GM12878 (cell line): ENCODE measurements at regions not wholly inside any gene's neighbourhood (a gene's known extent, or its start where the extent isn't known, plus 50 kb on each side); places are given as distances from the start of the nearest gene placed in this dataset.

Experiments
- ATAC-seq: fragments of 200-7000 bp; cut with Tn5 transposase; 3 replicates; pipeline ENCODE4 v1.9.1; 2020; ENCODE audit warnings: mild to moderate bottlenecking, moderate library complexity
- BruUV-seq: library from RNA; stranded (reverse); fragments of 400-500 nt; replicated peaks from 2 replicates; lab custom pipeline; 2021; lab: Mats Ljungman, UMichigan
- CTCF ChIA-PET: fragments of 300-600 bp; sonication (Branson Sonifier 250); formaldehyde crosslinking; extraction: SDS; loops from one replicate; lab custom pipeline; 2021; ENCODE audit warnings: inconsistent platforms; lab: Yijun Ruan, JAX
- POLR2A ChIA-PET: fragments of 350-600 bp; formaldehyde crosslinking; extraction: SDS; loops from one replicate; lab custom pipeline; 2021; ENCODE audit warnings: inconsistent platforms; lab: Charles Lee
- RAD21 ChIA-PET: fragments of 300-600 bp; sonication (Branson Sonifier 250); formaldehyde crosslinking; loops from one replicate; lab custom pipeline; 2023; ENCODE audit warnings: antibody characterized with exemption; ENCODE audit not compliant: unreplicated experiment; lab: Charles Lee
- SMC1A ChIA-PET: fragments of 300-600 bp; sonication (Branson Sonifier 250); formaldehyde crosslinking; loops from one replicate; lab custom pipeline; 2023; ENCODE audit not compliant: unreplicated experiment, uncharacterized antibody; lab: Charles Lee
- DNase-seq: peaks from one replicate; pipeline ENCODE4 v3.0.0-alpha.2; 2011; ENCODE audit warnings: low read depth, low spot score
- FAIRE-seq: peaks from 3 replicates; lab custom pipeline; 2011; peaks lifted over from hg19 to GRCh38; lab: Jason Lieb, UNC
- H2AFZ ChIP-seq: 2 replicates; pipeline ENCODE4 v1.6.0; 2011; ENCODE audit warnings: low read depth, low read length, control low read depth; ENCODE audit not compliant: control insufficient read depth
- H3K27ac ChIP-seq: 2 replicates; pipeline ENCODE4 v1.5.1; 2011; ENCODE audit warnings: control low read depth; ENCODE audit not compliant: control insufficient read depth, insufficient read depth
- H3K27me3 ChIP-seq, 2 experiments: replicated peaks in 1 of 2; 2 replicates each; pipeline versions ENCODE4 v1.6.0 to v1.6.1; 2011; ENCODE audit warnings: low read length in 1 of 2; ENCODE audit not compliant: control insufficient read depth in 2 of 2, insufficient read depth in 2 of 2
- H3K36me3 ChIP-seq, 2 experiments: 2 replicates each; pipeline ENCODE4 v1.5.1; 2011; ENCODE audit warnings: low read length in 1 of 2; ENCODE audit not compliant: control insufficient read depth in 2 of 2, insufficient read depth in 2 of 2
- H3K4me1 ChIP-seq: 2 replicates; pipeline ENCODE4 v1.6.1; 2011; ENCODE audit warnings: mild to moderate bottlenecking, low read length, moderate library complexity, mixed read lengths; ENCODE audit not compliant: control insufficient read depth, insufficient read depth
- H3K4me2 ChIP-seq: 2 replicates; pipeline ENCODE4 v1.6.0; 2011; ENCODE audit warnings: control low read depth; ENCODE audit not compliant: control insufficient read depth, insufficient read depth
- H3K4me3 ChIP-seq: fragments of 200-600 bp; sonication (generic); 2 replicates; pipeline ENCODE4 v1.5.1; 2016
- H3K79me2 ChIP-seq: 2 replicates; pipeline ENCODE4 v1.6.0; 2011; ENCODE audit warnings: low read length; ENCODE audit not compliant: control insufficient read depth, insufficient read depth
- H3K9ac ChIP-seq: 2 replicates; pipeline ENCODE4 v1.8.0; 2011; ENCODE audit warnings: low read length, control low read depth, mixed read lengths; ENCODE audit not compliant: control insufficient read depth, insufficient read depth
- H3K9me3 ChIP-seq: replicated peaks from 3 replicates; pipeline ENCODE4 v1.5.1; 2011; ENCODE audit warnings: mild to moderate bottlenecking, low read length; ENCODE audit not compliant: control insufficient read depth, insufficient read depth
- H4K20me1 ChIP-seq: 2 replicates; pipeline ENCODE4 v1.6.0; 2011; ENCODE audit not compliant: control insufficient read depth, insufficient read depth
- CBX3 ChIP-seq: fragments of 200-600 bp; sonication (generic); IDR thresholded peaks from 2 replicates; pipeline ENCODE4 v1.6.1; 2016; ENCODE audit warnings: low read depth, borderline replicate concordance
- CBX5 ChIP-seq: sonication (generic); IDR thresholded peaks from 2 replicates; pipeline ENCODE4 v1.6.1; 2016; ENCODE audit warnings: low read depth, moderate library complexity, mild to moderate bottlenecking, inconsistent platforms
- CREM ChIP-seq: IDR thresholded peaks from 2 replicates; pipeline ENCODE4 v1.6.1; 2014; ENCODE audit warnings: antibody characterized with exemption, low read depth
- EP300 ChIP-seq, 2 experiments: fragments of 150-350 bp in 1 of 2; IDR thresholded peaks; 2 replicates each; pipeline ENCODE4 v1.6.1; 2011 to 2012; ENCODE audit warnings: low read depth in 2 of 2, low read length in 2 of 2, borderline replicate concordance in 1 of 2, improper control_type of control experiment in 1 of 2, inconsistent platforms in 1 of 2; ENCODE audit not compliant: control insufficient read depth in 1 of 2
- JUND ChIP-seq: IDR thresholded peaks from 2 replicates; pipeline ENCODE4 v1.6.1; 2012; ENCODE audit warnings: low read depth, mild to moderate bottlenecking, low read length, improper control_type of control experiment, moderate library complexity
- MXI1 ChIP-seq: fragments of 150-350 bp; IDR thresholded peaks from 2 replicates; pipeline ENCODE4 v1.6.1; 2011; ENCODE audit warnings: low read depth, mild to moderate bottlenecking, inconsistent platforms, low read length, improper control_type of control experiment
- MYC ChIP-seq: IDR thresholded peaks from 2 replicates; pipeline ENCODE4 v1.6.1; 2011; ENCODE audit warnings: mild to moderate bottlenecking, low read length, moderate library complexity, inconsistent platforms; ENCODE audit not compliant: insufficient read depth, insufficient replicate concordance, insufficient read length, severe bottlenecking
- PAX8 ChIP-seq: fragments of 450-650 bp; IDR thresholded peaks from 2 replicates; pipeline ENCODE4 v1.6.1; 2017; ENCODE audit warnings: mild to moderate bottlenecking, moderate library complexity
- RBBP5 ChIP-seq: fragments of 200-600 bp; sonication (generic); conservative IDR thresholded peaks from 2 replicates; pipeline ENCODE4 v1.6.1; 2016
- SREBF2 ChIP-seq: IDR thresholded peaks from 2 replicates; pipeline ENCODE4 v1.6.1; 2012; ENCODE audit warnings: mild to moderate bottlenecking, low read length
- TBL1XR1 ChIP-seq: IDR thresholded peaks from 2 replicates; pipeline ENCODE4 v1.6.1; 2012; ENCODE audit warnings: low read depth, low read length, improper control_type of control experiment
- ZNF384 ChIP-seq: IDR thresholded peaks from 2 replicates; pipeline ENCODE4 v1.6.1; 2012; ENCODE audit warnings: low read depth, mild to moderate bottlenecking, low read length, improper control_type of control experiment, borderline replicate concordance
- WGBS: methylation state at CpG from one replicate; pipeline ENCODE4 v1.1.6; 2016; ENCODE audit warnings: low lambda C conversion rate; ENCODE audit not compliant: insufficient replicate concordance, insufficient coverage; ENCODE audit errors: missing lambda C conversion rate; 5-methylcytosine and 5-hydroxymethylcytosine counted together
- in situ Hi-C: fragments of 300-500 bp; cut with MboI; formaldehyde crosslinking; loops from 9 replicates; pipeline ENCODE4 v1.14.3; 2018; ENCODE audit warnings: mixed read lengths
- intact Hi-C: fragments of 100-400 bp; cut with micrococcal nuclease; formaldehyde crosslinking; loops from one replicate; pipeline ENCODE4 v1.14.2; 2022; ENCODE audit not compliant: unreplicated experiment
- TF ChIP-seq, protein P1 (sequence below): fragments of 450-650 bp; formaldehyde crosslinking; IDR thresholded peaks from 2 replicates; pipeline ENCODE4 v1.4.0; 2020; ENCODE audit warnings: mild to moderate bottlenecking, moderate library complexity
- TF ChIP-seq, protein P2 (sequence below): IDR thresholded peaks from 2 replicates; pipeline ENCODE4 v1.6.1; 2012; ENCODE audit warnings: low read depth, low read length, improper control_type of control experiment
- TF ChIP-seq, protein P3 (sequence below): fragments of 450-650 bp; IDR thresholded peaks from 2 replicates; pipeline ENCODE4 v1.6.1; 2016; ENCODE audit warnings: mild to moderate bottlenecking

DNA sequence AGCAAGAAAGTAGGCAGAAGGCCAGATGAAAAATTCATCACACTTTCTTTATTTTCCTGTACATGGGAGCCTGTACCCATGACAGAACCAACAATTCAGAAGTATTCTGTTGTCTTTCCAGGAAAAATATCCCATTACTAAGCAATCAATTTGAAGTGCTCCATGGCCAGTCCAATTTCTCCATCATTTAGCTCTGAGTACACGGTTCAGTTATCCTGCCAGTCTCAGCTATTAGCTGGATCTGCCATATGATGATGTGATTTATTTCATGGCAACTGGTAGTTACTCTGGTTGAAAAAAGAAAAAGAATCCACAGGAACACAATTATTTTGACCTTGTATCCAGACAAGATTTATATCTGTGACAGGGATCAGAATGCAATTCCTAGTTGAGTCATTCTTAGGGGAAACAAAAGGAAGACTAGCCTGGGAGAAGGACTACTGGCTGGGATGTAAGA is 70.6 kb upstream of the GORAB start:
- ChIA-PET RAD21 (no interaction called here), CTCF (interaction anchor here (1.5 kb wide), 1 partner anchor 43 kb away, joined by 3 read pairs; no protein-coding TSS in a partner anchor), SMC1A (interaction anchor here (0.7 to 1.4 kb wide), 2 partner anchors 13 to 61 kb away, joined by 3 to 5 read pairs; no protein-coding TSS in a partner anchor), POLR2A (interaction anchor here (1.3 kb wide), 1 partner anchor 10 kb away, joined by 3 read pairs; no protein-coding TSS in a partner anchor)
- WGBS, result 0% methylated on average over 1 of the region's 1 CpG
- Histone ChIP-seq H3K9ac (no peak overlapping the region), H3K27ac (no peak overlapping the region), H3K79me2 (no peaks in the 10 kb centered on the region), H4K20me1 (no peaks in the 10 kb centered on the region), H3K4me1 (no peaks in the 10 kb centered on the region), H3K36me3 (no peaks in the 10 kb centered on the region), H3K4me3 (no peak overlapping the region), H2AFZ (no peak overlapping the region), H3K27me3 (no peaks in the 10 kb centered on the region), H3K4me2 (no peak overlapping the region), H3K9me3 (no peaks in the 10 kb centered on the region)
- intact Hi-C loops (no loop called here), in situ Hi-C loops (no loop called here)
- TF ChIP-seq EP300 (IDR thresholded peaks at IDR 0.05; ENCODE audit: borderline replicate concordance in 1 of 2, control insufficient read depth in 1 of 2, low read depth in 2 of 2, low read length in 2 of 2), result no peak
- TF ChIP-seq PAX8, result no peak
- no peak for TF ChIP-seq SREBF2
- TF ChIP-seq, protein P1, sequence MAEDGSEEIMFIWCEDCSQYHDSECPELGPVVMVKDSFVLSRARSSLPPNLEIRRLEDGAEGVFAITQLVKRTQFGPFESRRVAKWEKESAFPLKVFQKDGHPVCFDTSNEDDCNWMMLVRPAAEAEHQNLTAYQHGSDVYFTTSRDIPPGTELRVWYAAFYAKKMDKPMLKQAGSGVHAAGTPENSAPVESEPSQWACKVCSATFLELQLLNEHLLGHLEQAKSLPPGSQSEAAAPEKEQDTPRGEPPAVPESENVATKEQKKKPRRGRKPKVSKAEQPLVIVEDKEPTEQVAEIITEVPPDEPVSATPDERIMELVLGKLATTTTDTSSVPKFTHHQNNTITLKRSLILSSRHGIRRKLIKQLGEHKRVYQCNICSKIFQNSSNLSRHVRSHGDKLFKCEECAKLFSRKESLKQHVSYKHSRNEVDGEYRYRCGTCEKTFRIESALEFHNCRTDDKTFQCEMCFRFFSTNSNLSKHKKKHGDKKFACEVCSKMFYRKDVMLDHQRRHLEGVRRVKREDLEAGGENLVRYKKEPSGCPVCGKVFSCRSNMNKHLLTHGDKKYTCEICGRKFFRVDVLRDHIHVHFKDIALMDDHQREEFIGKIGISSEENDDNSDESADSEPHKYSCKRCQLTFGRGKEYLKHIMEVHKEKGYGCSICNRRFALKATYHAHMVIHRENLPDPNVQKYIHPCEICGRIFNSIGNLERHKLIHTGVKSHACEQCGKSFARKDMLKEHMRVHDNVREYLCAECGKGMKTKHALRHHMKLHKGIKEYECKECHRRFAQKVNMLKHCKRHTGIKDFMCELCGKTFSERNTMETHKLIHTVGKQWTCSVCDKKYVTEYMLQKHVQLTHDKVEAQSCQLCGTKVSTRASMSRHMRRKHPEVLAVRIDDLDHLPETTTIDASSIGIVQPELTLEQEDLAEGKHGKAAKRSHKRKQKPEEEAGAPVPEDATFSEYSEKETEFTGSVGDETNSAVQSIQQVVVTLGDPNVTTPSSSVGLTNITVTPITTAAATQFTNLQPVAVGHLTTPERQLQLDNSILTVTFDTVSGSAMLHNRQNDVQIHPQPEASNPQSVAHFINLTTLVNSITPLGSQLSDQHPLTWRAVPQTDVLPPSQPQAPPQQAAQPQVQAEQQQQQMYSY (CRISPR knock-in tag), result no peak
- no peak for TF ChIP-seq MXI1
- TF ChIP-seq, protein P2, sequence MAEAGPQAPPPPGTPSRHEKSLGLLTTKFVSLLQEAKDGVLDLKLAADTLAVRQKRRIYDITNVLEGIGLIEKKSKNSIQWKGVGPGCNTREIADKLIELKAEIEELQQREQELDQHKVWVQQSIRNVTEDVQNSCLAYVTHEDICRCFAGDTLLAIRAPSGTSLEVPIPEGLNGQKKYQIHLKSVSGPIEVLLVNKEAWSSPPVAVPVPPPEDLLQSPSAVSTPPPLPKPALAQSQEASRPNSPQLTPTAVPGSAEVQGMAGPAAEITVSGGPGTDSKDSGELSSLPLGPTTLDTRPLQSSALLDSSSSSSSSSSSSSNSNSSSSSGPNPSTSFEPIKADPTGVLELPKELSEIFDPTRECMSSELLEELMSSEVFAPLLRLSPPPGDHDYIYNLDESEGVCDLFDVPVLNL, result no peak
- TF ChIP-seq RBBP5, result no peak
- no peak for TF ChIP-seq JUND
- no peak for TF ChIP-seq ZNF384
- TF ChIP-seq CREM, result no peak
- TF ChIP-seq, protein P3, sequence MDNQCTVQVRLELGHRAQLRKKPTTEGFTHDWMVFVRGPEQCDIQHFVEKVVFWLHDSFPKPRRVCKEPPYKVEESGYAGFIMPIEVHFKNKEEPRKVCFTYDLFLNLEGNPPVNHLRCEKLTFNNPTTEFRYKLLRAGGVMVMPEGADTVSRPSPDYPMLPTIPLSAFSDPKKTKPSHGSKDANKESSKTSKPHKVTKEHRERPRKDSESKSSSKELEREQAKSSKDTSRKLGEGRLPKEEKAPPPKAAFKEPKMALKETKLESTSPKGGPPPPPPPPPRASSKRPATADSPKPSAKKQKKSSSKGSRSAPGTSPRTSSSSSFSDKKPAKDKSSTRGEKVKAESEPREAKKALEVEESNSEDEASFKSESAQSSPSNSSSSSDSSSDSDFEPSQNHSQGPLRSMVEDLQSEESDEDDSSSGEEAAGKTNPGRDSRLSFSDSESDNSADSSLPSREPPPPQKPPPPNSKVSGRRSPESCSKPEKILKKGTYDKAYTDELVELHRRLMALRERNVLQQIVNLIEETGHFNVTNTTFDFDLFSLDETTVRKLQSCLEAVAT, result no peak
- no peak for TF ChIP-seq CBX5
- no peak for TF ChIP-seq TBL1XR1
- TF ChIP-seq CBX3, result no peak
- TF ChIP-seq MYC, result no peak
- ATAC-seq (no peak), FAIRE-seq (no peak), DNase-seq (no peak)
- no TSS peak for BruUV-seq
